GM12891 (cell line): ENCODE measurements at regions not wholly inside any gene's neighbourhood (a gene's known extent, or its start where the extent isn't known, plus 50 kb on each side); places are given as distances from the start of the nearest gene placed in this dataset.

Experiments used
- POLR2A ChIP-seq: IDR thresholded peaks from 2 replicates; pipeline ENCODE4 v1.6.1; 2011; ENCODE audit warnings: low read depth, low read length, control low read depth
- POLR2AphosphoS5 ChIP-seq: IDR thresholded peaks from 2 replicates; pipeline ENCODE4 v1.6.1; 2011; ENCODE audit warnings: low read depth, low read length, control low read depth
- SPI1 ChIP-seq: IDR thresholded peaks from 2 replicates; pipeline ENCODE4 v1.6.1; 2011; ENCODE audit warnings: low read depth, low read length, control low read depth

- TF ChIP-seq POLR2A (no peak), SPI1 (no peak), POLR2AphosphoS5 (no peak)
Observed at GRCh38 chr4:52231526-52231925, 180.4 kb downstream of the SPATA18 start.
